Nephron (organoid): ENCODE measurements at regions not wholly inside any gene's neighbourhood (a gene's known extent, or its start where the extent isn't known, plus 50 kb on each side); places are given as distances from the start of the nearest gene placed in this dataset.

ENCODE experiments used
- H3K27ac Mint-ChIP-seq, 3 experiments: 2 replicates each; pipeline ENCODE4 v1.8.0; 2020; ENCODE audit warnings: mixed read lengths in 3 of 3, mild to moderate bottlenecking in 2 of 3, moderate library complexity in 1 of 3
- H3K27me3 Mint-ChIP-seq: 2 replicates; pipeline ENCODE4 v1.8.0; 2021; ENCODE audit warnings: low read depth, mild to moderate bottlenecking, moderate library complexity, mixed read lengths
- H3K36me3 Mint-ChIP-seq: 2 replicates; pipeline ENCODE4 v1.8.0; 2020; ENCODE audit warnings: low read depth, mixed read lengths
- H3K4me1 Mint-ChIP-seq: 2 replicates; pipeline ENCODE4 v1.8.0; 2020; ENCODE audit warnings: mixed read lengths
- H3K4me3 Mint-ChIP-seq, 3 experiments: 2 replicates each; pipeline ENCODE4 v1.8.0; 2020; ENCODE audit warnings: mild to moderate bottlenecking in 3 of 3, mixed read lengths in 3 of 3, moderate library complexity in 2 of 3
- H3K9me3 Mint-ChIP-seq: 2 replicates; pipeline ENCODE4 v1.8.0; 2020; ENCODE audit warnings: mixed read lengths
- CTCF ChIP-seq, 3 experiments: fragments of 200-600 bp; sonication (generic); IDR thresholded peaks; one replicate each; pipeline ENCODE4 v1.5.0; 2021; ENCODE audit warnings: antibody characterized with exemption in 3 of 3; ENCODE audit not compliant: unreplicated experiment in 3 of 3

- H3K4me1 Mint-ChIP-seq: no peaks in the 10 kb centered on the region
- TF ChIP-seq CTCF (IDR thresholded peaks at IDR 0.05; ENCODE audit: unreplicated experiment in 3 of 3): no peak
- no peaks in the 10 kb centered on the region for H3K27me3 Mint-ChIP-seq
- H3K9me3 Mint-ChIP-seq: no peaks in the 10 kb centered on the region
- H3K36me3 Mint-ChIP-seq: no peaks in the 10 kb centered on the region
- H3K4me3 Mint-ChIP-seq: no peak overlapping the region
- H3K27ac Mint-ChIP-seq: no peak overlapping the region
Observed at GRCh38 chr5:104932431-104932830, 1369.8 kb upstream of the NUDT12 start.

DNA sequence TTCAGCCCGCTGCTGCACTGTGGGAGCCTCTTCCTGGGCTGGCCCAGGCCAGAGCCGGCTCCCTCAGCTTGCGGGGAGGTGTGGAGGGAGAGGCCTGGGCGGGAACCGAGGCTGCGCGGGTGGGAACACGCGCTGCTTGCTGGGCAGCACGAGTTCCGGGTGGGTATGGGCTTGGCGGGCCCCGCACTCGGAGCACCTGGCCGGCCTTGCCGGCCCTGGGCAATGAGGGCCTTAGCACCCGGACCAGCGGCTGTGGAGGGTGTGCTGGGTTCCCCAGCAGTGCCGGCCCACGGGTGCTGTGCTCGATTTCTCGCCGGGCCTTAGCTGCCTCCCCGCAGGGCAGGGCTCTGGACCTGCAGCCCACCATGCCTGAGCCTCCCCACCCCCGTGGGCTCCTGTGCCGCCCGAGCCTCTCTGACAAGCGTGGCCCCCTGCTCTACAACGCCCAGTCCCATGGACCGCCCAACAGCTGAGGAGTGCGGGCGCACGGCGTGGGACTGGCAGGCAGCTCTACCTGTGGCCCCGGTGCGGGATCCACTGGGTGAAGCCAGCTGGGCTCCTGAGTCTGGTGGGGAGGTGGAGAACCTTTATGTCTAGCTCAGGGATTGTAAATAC is 1366.4 kb upstream of the NUDT12 start:
- H3K27me3 Mint-ChIP-seq: no peaks in the 10 kb centered on the region
- no peak for TF ChIP-seq CTCF (IDR thresholded peaks at IDR 0.05; ENCODE audit: unreplicated experiment in 3 of 3)
- H3K4me1 Mint-ChIP-seq: no peaks in the 10 kb centered on the region
- H3K9me3 Mint-ChIP-seq: peaks cover 2% of the 10 kb centered on the region
- H3K27ac Mint-ChIP-seq: no peak overlapping the region
- H3K36me3 Mint-ChIP-seq: no peaks in the 10 kb centered on the region
- H3K4me3 Mint-ChIP-seq: no peak overlapping the region

DNA sequence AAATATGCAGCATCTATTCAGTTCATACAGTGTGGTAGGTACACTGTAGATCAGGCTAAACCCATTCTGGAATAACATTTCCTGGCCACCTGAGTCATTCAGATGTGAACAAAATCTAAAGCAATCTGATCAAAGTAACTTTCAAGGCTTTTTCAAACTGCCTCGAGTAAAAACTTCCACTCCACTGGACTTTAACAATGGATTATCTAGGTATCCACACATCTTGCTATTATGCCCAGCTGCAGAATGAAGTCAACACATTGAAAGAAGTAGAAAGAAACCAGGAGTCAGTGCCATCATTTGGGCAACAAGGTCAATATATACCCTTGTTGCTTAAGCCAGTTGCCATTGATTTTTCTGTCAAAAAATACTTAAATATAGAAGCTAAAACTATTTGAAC is 1352.6 kb upstream of the NUDT12 start:
- no peak for TF ChIP-seq CTCF (IDR thresholded peaks at IDR 0.05; ENCODE audit: unreplicated experiment in 3 of 3)
- H3K27me3 Mint-ChIP-seq: no peaks in the 10 kb centered on the region

DNA sequence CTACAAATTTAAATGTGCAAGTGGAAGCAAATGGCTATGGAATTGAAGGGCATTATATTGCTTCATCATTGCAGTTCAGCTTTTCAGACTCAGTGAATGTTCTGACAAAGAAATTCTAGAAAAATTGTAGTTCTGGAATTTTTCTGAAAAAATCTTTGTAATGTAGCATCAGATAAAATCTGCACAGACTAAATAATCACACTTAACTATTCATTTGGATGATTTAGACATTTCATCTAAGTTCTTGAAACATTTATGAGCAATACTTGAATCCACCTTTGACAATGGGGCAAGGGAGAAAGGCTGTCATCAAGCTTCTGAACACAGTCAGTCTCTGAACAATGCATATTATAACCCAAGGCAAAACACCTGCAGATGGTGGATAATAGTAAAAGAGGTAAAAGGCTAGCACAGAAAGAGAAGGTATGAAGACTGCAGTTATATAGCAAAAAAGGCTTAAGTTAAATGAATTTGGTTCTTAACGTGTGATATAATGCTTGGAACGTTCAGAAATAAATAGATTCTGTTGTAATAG is 1352.0 kb upstream of the NUDT12 start:
- H3K4me3 Mint-ChIP-seq: no peak overlapping the region
- no peaks in the 10 kb centered on the region for H3K9me3 Mint-ChIP-seq
- H3K27ac Mint-ChIP-seq: no peak overlapping the region
- no peaks in the 10 kb centered on the region for H3K36me3 Mint-ChIP-seq
- no peaks in the 10 kb centered on the region for H3K4me1 Mint-ChIP-seq
- no peak for TF ChIP-seq CTCF (IDR thresholded peaks at IDR 0.05; ENCODE audit: unreplicated experiment in 3 of 3)
- H3K27me3 Mint-ChIP-seq: no peaks in the 10 kb centered on the region

More for the DNA sequence above, 1352.6 kb upstream of the NUDT12 start:
- Mint-ChIP-seq H3K4me3 (no peak overlapping the region), H3K9me3 (no peaks in the 10 kb centered on the region), H3K4me1 (no peaks in the 10 kb centered on the region), H3K36me3 (no peaks in the 10 kb centered on the region), H3K27ac (no peak overlapping the region)

DNA sequence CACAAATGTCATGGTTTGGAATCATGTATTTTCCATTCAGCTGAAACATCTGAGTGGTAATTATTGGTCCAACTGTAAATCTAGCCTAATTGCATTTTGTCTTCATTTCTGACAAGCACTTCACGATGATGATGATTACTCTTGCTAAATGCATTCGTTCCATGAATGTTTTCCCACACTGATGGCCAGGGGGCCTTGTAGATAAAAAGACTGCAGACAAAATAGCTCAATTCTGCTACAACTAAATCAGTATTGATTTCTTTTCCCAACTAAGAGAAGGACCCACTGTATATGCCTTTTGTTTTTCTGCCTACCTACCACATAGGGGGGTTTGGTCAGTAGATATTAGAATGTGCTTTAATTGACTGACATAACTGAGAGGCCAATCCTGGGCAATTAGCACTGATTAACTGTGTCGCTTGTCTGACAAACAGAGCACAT is 1351.3 kb upstream of the NUDT12 start:
- H3K27ac Mint-ChIP-seq: no peak overlapping the region
- no peak for TF ChIP-seq CTCF (IDR thresholded peaks at IDR 0.05; ENCODE audit: unreplicated experiment in 3 of 3)
- H3K36me3 Mint-ChIP-seq: no peaks in the 10 kb centered on the region
- no peaks in the 10 kb centered on the region for H3K9me3 Mint-ChIP-seq
- H3K27me3 Mint-ChIP-seq: no peaks in the 10 kb centered on the region
- H3K4me1 Mint-ChIP-seq: no peaks in the 10 kb centered on the region
- no peak overlapping the region for H3K4me3 Mint-ChIP-seq

DNA sequence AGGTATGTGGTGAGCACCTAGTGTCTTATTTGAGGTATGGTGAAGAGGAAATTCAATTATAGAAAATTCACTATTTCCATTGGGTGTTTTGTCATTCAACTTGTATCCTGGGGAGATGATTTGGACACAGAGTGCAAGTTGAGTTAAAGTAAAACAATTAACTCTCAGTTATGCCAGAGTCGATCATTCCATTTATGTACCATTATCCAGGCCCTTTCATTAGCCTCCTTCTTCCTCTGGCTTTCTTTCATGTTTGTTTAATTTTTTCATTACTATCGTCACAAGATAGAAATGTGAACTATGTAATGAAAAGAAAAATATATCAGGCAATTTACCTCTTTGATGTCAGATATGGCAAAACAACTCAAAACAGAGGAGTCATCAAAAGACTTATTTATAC is 1347.2 kb upstream of the NUDT12 start:
- TF ChIP-seq CTCF (IDR thresholded peaks at IDR 0.05; ENCODE audit: unreplicated experiment in 3 of 3): no peak
- Mint-ChIP-seq H3K27me3 (no peaks in the 10 kb centered on the region), H3K4me3 (no peak overlapping the region), H3K4me1 (no peaks in the 10 kb centered on the region), H3K36me3 (no peaks in the 10 kb centered on the region), H3K9me3 (no peaks in the 10 kb centered on the region), H3K27ac (no peak overlapping the region)
